Psoas muscle (tissue), 7 donors: ENCODE measurements at regions not wholly inside any gene's neighbourhood (a gene's known extent, or its start where the extent isn't known, plus 50 kb on each side); places are given as distances from the start of the nearest gene placed in this dataset.

Experiments used
- ATAC-seq, 4 donors: fragments of 200-7000 bp; cut with Tn5 transposase; one replicate each; pipeline ENCODE4 v1.9.1; 2020; ENCODE audit warnings: moderate library complexity in 3 of 4, mild to moderate bottlenecking in 2 of 4
- DNase-seq, 2 donors: peaks; one replicate each; pipeline ENCODE4 v3.0.0-alpha.2; 2020
- H3K27ac ChIP-seq: fragments of 200-600 bp; one replicate; pipeline ENCODE4 v1.8.0; 2022
- H3K27me3 ChIP-seq, 3 donors: fragments of 200-600 bp in 1 of 3; one replicate each; pipeline versions ENCODE4 v1.6.1 to v1.8.0; 2013 to 2022; ENCODE audit warnings: low read length in 2 of 3, mild to moderate bottlenecking in 2 of 3, moderate library complexity in 1 of 3; ENCODE audit not compliant: insufficient read depth in 3 of 3
- H3K36me3 ChIP-seq, 2 donors: fragments of 200-600 bp in 1 of 2; one replicate each; pipeline versions ENCODE4 v1.6.1 to v1.8.0; 2013 to 2022; ENCODE audit warnings: low read depth in 1 of 2, mild to moderate bottlenecking in 1 of 2, moderate library complexity in 1 of 2; ENCODE audit not compliant: insufficient read depth in 1 of 2
- H3K4me1 ChIP-seq: fragments of 200-600 bp; one replicate; pipeline ENCODE4 v1.8.0; 2022
- H3K4me3 ChIP-seq: fragments of 200-600 bp; one replicate; pipeline ENCODE4 v1.8.0; 2022; ENCODE audit warnings: mild to moderate bottlenecking
- H3K9me3 ChIP-seq: fragments of 200-600 bp; one replicate; pipeline ENCODE4 v1.8.0; 2022
- WGBS, 3 donors: extraction: QIAGEN DNeasy Blood & Tissue Kit; methylation state at CpG; one replicate each; pipeline versions ENCODE4 v1.1.6 to v1.1.7; 2013; 5-methylcytosine and 5-hydroxymethylcytosine counted together
- intact Hi-C, 2 donors: fragments of 100-400 bp; cut with DNase I; formaldehyde crosslinking; loops; one replicate each; pipeline versions ENCODE4 v1.11.0 to v1.14.2; 2022
- TF ChIP-seq, protein P1 (sequence below): fragments of 200-600 bp; IDR thresholded peaks from one replicate; pipeline ENCODE4 v1.8.0; 2022; ENCODE audit warnings: antibody characterized with exemption
- donor health status: healthy with polysubstance abuse.
- donor health status: DM: no; HTN: no; CAD: no; lungs with moderate emphysema.
- donor health status: Bipolar disorder and iron deficiency.
- donor health status: healthy.
- donor health status: DM: yes; HTN: yes; CAD: no.
- donor health status: DM: no; HTN: no; CAD: no.
- donor health status: DM: yes; HTN: yes; CAD: no.

- Histone ChIP-seq H3K4me1 (no peaks in the 10 kb centered on the region), H3K27me3 (peaks cover 0 to 2% (median 0%) of the 10 kb centered on the region in 3 donors), H3K36me3 (no peaks in the 10 kb centered on the region), H3K4me3 (no peak overlapping the region), H3K27ac (no peak overlapping the region), H3K9me3 (no peaks in the 10 kb centered on the region)
- no peak for DNase-seq
- TF ChIP-seq, protein P1, sequence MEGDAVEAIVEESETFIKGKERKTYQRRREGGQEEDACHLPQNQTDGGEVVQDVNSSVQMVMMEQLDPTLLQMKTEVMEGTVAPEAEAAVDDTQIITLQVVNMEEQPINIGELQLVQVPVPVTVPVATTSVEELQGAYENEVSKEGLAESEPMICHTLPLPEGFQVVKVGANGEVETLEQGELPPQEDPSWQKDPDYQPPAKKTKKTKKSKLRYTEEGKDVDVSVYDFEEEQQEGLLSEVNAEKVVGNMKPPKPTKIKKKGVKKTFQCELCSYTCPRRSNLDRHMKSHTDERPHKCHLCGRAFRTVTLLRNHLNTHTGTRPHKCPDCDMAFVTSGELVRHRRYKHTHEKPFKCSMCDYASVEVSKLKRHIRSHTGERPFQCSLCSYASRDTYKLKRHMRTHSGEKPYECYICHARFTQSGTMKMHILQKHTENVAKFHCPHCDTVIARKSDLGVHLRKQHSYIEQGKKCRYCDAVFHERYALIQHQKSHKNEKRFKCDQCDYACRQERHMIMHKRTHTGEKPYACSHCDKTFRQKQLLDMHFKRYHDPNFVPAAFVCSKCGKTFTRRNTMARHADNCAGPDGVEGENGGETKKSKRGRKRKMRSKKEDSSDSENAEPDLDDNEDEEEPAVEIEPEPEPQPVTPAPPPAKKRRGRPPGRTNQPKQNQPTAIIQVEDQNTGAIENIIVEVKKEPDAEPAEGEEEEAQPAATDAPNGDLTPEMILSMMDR = no peak
- intact Hi-C loops = no loop called here
- no peak for ATAC-seq
- 92 to 97% (median 94%) methylated on average over 3 of the region's 3 CpGs for WGBS, 3 donors
These were observed 172.2 kb downstream of the KCNRG start for GRCh38 chr13:50187352-50188029.

DNA sequence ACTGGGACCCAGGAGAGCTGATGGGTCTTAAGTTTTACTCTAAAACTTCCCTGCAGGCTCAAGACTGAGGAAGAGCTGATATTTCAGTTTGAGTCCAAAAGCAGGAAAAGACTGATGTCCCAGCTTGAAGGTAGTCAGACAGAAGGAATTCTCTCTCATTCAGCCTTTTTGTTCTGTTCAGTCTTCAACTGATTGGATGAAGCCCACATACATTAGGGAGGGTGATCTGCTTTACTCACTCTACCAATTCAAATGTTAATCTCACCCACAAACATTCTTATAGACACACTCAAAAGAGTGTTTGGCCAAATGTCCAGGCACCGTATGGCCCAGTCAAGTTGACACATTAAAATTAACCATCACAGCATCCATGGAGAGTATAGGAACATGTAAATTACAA lies 173.5 kb downstream of the KCNRG start:
- intact Hi-C loops = no loop called here
- 81 to 90% (median 85%) methylated on average over 1 of the region's 1 CpG for WGBS, 3 donors
- Histone ChIP-seq H3K4me3 (no peak overlapping the region), H3K36me3 (no peaks in the 10 kb centered on the region), H3K9me3 (no peaks in the 10 kb centered on the region), H3K27ac (no peak overlapping the region), H3K27me3 (peaks cover 0 to 2% (median 0%) of the 10 kb centered on the region in 3 donors), H3K4me1 (no peaks in the 10 kb centered on the region)
- TF ChIP-seq, protein P1 = no peak
- DNase-seq = no peak
- no peak for ATAC-seq

DNA sequence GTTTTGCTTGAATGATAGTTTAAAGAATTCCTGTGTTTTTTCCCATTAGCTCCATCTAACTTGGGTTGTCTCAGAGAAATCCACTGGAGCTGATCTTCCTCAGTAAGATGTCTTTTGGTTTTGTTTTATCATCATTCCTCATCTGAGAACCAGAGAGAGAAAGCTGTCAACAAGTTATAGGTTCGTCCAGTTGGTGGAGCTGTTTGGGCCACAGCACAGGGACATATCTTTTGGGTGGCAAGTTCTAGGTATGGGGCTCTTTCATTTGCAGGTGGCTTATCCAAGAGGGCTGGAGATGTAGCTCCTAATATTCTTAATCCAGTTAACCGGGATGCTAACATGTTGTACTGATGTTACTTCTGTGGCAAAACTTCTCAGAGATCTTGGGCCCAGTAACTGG lies 174.2 kb downstream of the KCNRG start:
- DNase-seq (no peak), ATAC-seq (no peak)
- intact Hi-C loops = no loop called here
- WGBS, 3 donors = 88 to 95% (median 92%) methylated on average over 2 of the region's 2 CpGs
- Histone ChIP-seq H3K4me3 (no peak overlapping the region), H3K27me3 (peaks cover 0 to 2% (median 0%) of the 10 kb centered on the region in 3 donors), H3K36me3 (no peaks in the 10 kb centered on the region), H3K9me3 (no peaks in the 10 kb centered on the region), H3K4me1 (no peaks in the 10 kb centered on the region), H3K27ac (no peak overlapping the region)
- TF ChIP-seq, protein P1 = no peak

GRCh38 chr13:50191004-50191403 lies 175.8 kb downstream of the KCNRG start:
- no peaks in the 10 kb centered on the region for H3K9me3 ChIP-seq
- no peak for DNase-seq
- no peaks in the 10 kb centered on the region for H3K36me3 ChIP-seq
- no peak overlapping the region for H3K27ac ChIP-seq
- peaks cover 0 to 2% (median 0%) of the 10 kb centered on the region in 3 donors for H3K27me3 ChIP-seq
- TF ChIP-seq, protein P1 = no peak
- intact Hi-C loops = no loop called here
- no peak for ATAC-seq
- no peak overlapping the region for H3K4me3 ChIP-seq
- 72 to 76% (median 74%) methylated on average over 1 of the region's 1 CpG for WGBS, 3 donors
- H3K4me1 ChIP-seq = no peaks in the 10 kb centered on the region

DNA sequence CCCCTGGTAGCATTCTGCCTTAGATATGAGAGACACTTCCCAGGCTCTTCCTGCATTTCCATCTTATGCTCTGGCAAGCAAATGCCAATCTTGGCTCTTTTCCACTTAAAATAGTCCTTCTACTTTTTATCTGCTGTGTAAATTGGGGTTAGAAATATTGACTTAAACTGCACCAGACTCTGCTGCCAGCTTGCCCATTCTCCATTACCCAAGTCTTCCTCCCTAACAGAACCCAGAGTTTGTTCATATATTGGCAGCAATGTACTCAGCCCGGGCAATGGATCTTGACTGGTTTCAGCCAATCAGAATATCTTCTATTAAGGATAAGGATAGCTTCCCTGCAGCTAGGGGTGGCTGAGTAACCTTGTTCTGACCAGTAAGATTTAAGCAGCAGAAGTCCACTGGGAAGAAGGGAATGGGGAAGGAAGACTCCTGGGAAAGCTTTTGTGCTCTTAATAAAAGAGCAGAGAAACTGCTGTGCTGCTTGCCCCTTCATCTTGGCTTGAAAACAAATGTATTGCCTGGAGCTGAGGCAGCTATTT lies 177.1 kb downstream of the KCNRG start:
- TF ChIP-seq, protein P1 = no peak
- WGBS, 3 donors = 51 to 69% (median 63%) methylated on average over 1 of the region's 1 CpG
- DNase-seq = no peak
- Histone ChIP-seq H3K4me3 (no peak overlapping the region), H3K9me3 (no peaks in the 10 kb centered on the region), H3K27ac (no peak overlapping the region), H3K4me1 (no peaks in the 10 kb centered on the region), H3K27me3 (peaks cover 0 to 2% (median 0%) of the 10 kb centered on the region in 3 donors), H3K36me3 (no peaks in the 10 kb centered on the region)
- intact Hi-C loops = no loop called here
- no peak for ATAC-seq
